ENCODE measurements at regions not wholly inside any gene's neighbourhood (a gene's known extent, or its start where the extent isn't known, plus 50 kb on each side); places are given as distances from the start of the nearest gene placed in this dataset.

GRCh38 chr6:165086814-165087213, 222.6 kb downstream of the C6orf118 start:
- Histone ChIP-seq H3K9me2 (replicated peaks; ENCODE audit: low read depth, low read length) (no peaks in the 10 kb centered on the region), H2AFZ (ENCODE audit: low read length) (no peak overlapping the region), H3K79me2 (ENCODE audit: insufficient read depth, low read length) (no peaks in the 10 kb centered on the region), H3K4me2 (ENCODE audit: low read depth, low read length, poor library complexity, severe bottlenecking) (no peak overlapping the region), H3K9me3 (ENCODE audit: insufficient read depth, low read depth, low read length) (no peaks in the 10 kb centered on the region), H3K9ac (ENCODE audit: low read depth, low read length, poor library complexity, severe bottlenecking) (no peak overlapping the region), H3K4me3 (ENCODE audit: low read length, poor library complexity, severe bottlenecking) (no peak overlapping the region), H3F3A (ENCODE audit: low read depth) (no peaks in the 10 kb centered on the region), H4K20me1 (ENCODE audit: insufficient read depth, low read length, poor library complexity, severe bottlenecking) (no peaks in the 10 kb centered on the region), H3K27me3 (ENCODE audit: insufficient read depth, low read length, poor library complexity, severe bottlenecking) (no peaks in the 10 kb centered on the region), H3K36me3 (ENCODE audit: insufficient read depth, low read length) (no peaks in the 10 kb centered on the region), H3K4me1 (ENCODE audit: insufficient read depth, low read length, poor library complexity, severe bottlenecking) (no peaks in the 10 kb centered on the region)
- TF ChIP-seq, protein P1, sequence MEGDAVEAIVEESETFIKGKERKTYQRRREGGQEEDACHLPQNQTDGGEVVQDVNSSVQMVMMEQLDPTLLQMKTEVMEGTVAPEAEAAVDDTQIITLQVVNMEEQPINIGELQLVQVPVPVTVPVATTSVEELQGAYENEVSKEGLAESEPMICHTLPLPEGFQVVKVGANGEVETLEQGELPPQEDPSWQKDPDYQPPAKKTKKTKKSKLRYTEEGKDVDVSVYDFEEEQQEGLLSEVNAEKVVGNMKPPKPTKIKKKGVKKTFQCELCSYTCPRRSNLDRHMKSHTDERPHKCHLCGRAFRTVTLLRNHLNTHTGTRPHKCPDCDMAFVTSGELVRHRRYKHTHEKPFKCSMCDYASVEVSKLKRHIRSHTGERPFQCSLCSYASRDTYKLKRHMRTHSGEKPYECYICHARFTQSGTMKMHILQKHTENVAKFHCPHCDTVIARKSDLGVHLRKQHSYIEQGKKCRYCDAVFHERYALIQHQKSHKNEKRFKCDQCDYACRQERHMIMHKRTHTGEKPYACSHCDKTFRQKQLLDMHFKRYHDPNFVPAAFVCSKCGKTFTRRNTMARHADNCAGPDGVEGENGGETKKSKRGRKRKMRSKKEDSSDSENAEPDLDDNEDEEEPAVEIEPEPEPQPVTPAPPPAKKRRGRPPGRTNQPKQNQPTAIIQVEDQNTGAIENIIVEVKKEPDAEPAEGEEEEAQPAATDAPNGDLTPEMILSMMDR (conservative IDR thresholded peaks at IDR 0.05; ENCODE audit: low read length): no peak
- TF ChIP-seq EZH2phosphoT487 (IDR thresholded peaks at IDR 0.05; ENCODE audit: borderline replicate concordance): no peak

GRCh38 chr6:165082636-165083035, 226.8 kb downstream of the C6orf118 start:
- Histone ChIP-seq H3K4me3 (ENCODE audit: low read length, poor library complexity, severe bottlenecking) (no peak overlapping the region), H3K36me3 (ENCODE audit: insufficient read depth, low read length) (no peaks in the 10 kb centered on the region), H4K20me1 (ENCODE audit: insufficient read depth, low read length, poor library complexity, severe bottlenecking) (no peaks in the 10 kb centered on the region), H2AFZ (ENCODE audit: low read length) (no peak overlapping the region), H3K9me2 (replicated peaks; ENCODE audit: low read depth, low read length) (no peaks in the 10 kb centered on the region), H3K4me2 (ENCODE audit: low read depth, low read length, poor library complexity, severe bottlenecking) (no peak overlapping the region), H3K27me3 (ENCODE audit: insufficient read depth, low read length, poor library complexity, severe bottlenecking) (no peaks in the 10 kb centered on the region), H3K9ac (ENCODE audit: low read depth, low read length, poor library complexity, severe bottlenecking) (no peak overlapping the region), H3F3A (ENCODE audit: low read depth) (no peaks in the 10 kb centered on the region), H3K9me3 (ENCODE audit: insufficient read depth, low read depth, low read length) (no peaks in the 10 kb centered on the region), H3K79me2 (ENCODE audit: insufficient read depth, low read length) (no peaks in the 10 kb centered on the region), H3K4me1 (ENCODE audit: insufficient read depth, low read length, poor library complexity, severe bottlenecking) (no peaks in the 10 kb centered on the region)
- TF ChIP-seq, protein P1 (conservative IDR thresholded peaks at IDR 0.05; ENCODE audit: low read length): no peak
- no peak for TF ChIP-seq EZH2phosphoT487 (IDR thresholded peaks at IDR 0.05; ENCODE audit: borderline replicate concordance)

GRCh38 chr6:165081944-165082532, 227.4 kb downstream of the C6orf118 start:
- Histone ChIP-seq H3K27me3 (ENCODE audit: insufficient read depth, low read length, poor library complexity, severe bottlenecking) (no peaks in the 10 kb centered on the region), H3K4me3 (ENCODE audit: low read length, poor library complexity, severe bottlenecking) (no peak overlapping the region), H3K4me1 (ENCODE audit: insufficient read depth, low read length, poor library complexity, severe bottlenecking) (no peaks in the 10 kb centered on the region), H3K79me2 (ENCODE audit: insufficient read depth, low read length) (no peaks in the 10 kb centered on the region), H3K9me3 (ENCODE audit: insufficient read depth, low read depth, low read length) (no peaks in the 10 kb centered on the region), H3K9me2 (replicated peaks; ENCODE audit: low read depth, low read length) (no peaks in the 10 kb centered on the region), H4K20me1 (ENCODE audit: insufficient read depth, low read length, poor library complexity, severe bottlenecking) (no peaks in the 10 kb centered on the region), H3K36me3 (ENCODE audit: insufficient read depth, low read length) (no peaks in the 10 kb centered on the region), H2AFZ (ENCODE audit: low read length) (no peak overlapping the region), H3F3A (ENCODE audit: low read depth) (no peaks in the 10 kb centered on the region), H3K4me2 (ENCODE audit: low read depth, low read length, poor library complexity, severe bottlenecking) (no peak overlapping the region), H3K9ac (ENCODE audit: low read depth, low read length, poor library complexity, severe bottlenecking) (no peak overlapping the region)
- TF ChIP-seq, protein P1 (conservative IDR thresholded peaks at IDR 0.05; ENCODE audit: low read length): no peak
- TF ChIP-seq EZH2phosphoT487 (IDR thresholded peaks at IDR 0.05; ENCODE audit: borderline replicate concordance): no peak
